NT2/D1 (cell line): ENCODE measurements at regions not wholly inside any gene's neighbourhood (a gene's known extent, or its start where the extent isn't known, plus 50 kb on each side); places are given as distances from the start of the nearest gene placed in this dataset.

ENCODE experiments used
- SUZ12 ChIP-seq: IDR thresholded peaks from 2 replicates; pipeline ENCODE4 v1.6.1; 2011; ENCODE audit not compliant: insufficient read length, insufficient read depth; ENCODE audit errors: extremely low read depth
- YY1 ChIP-seq: IDR thresholded peaks from 2 replicates; pipeline ENCODE4 v1.6.1; 2011; ENCODE audit not compliant: insufficient read length, insufficient read depth

DNA sequence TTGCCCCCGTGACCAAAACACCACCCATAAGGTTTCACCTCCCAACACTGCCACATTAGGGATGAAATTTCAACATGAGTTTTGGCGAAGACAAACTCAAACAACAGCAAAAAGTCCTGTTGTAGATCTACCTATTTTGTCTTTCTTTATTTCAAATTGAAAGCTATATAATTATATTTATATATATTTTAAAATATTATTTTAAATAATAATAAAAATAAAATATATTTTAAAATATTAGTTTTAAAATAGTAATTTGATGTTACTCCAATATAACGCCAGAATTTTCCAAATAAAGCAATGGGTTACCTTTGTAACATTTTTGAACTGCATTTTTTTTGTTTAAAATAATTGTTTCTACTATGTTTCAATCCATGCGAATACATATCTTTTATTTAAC is 263.5 kb upstream of the USP25 start:
- TF ChIP-seq SUZ12: no peak
- no peak for TF ChIP-seq YY1
